ENCODE measurements at regions not wholly inside any gene's neighbourhood (a gene's known extent, or its start where the extent isn't known, plus 50 kb on each side); places are given as distances from the start of the nearest gene placed in this dataset.

DNA sequence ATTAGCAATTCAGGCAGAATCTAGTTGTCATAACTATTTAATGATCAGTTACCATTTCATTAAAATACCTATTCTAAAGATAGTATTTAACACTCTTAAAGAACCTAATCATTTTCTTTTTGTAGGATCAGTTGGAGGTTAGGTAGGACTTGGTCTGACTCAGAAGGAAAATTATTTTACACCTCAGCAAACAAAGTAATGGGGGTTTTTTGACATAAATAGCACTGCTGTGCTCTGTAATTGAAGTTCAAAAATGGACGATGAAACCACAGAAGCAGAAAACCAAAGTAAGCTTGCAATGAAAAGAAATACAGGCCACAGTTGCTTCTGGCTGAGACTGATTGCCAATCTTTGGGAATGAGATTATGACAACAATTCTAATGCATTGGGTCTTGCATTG is 187.0 kb upstream of the TRPM3 start:
- Histone ChIP-seq H3K36me3 (no peaks in the 10 kb centered on the region), H3K27ac (no peak overlapping the region), H3K4me3 (no peak overlapping the region), H3K27me3 (no peaks in the 10 kb centered on the region), H3K4me1 (no peaks in the 10 kb centered on the region), H3K9me3 (no peaks in the 10 kb centered on the region)
- no peak for TF ChIP-seq POLR2AphosphoS5 (IDR thresholded peaks at IDR 0.05)
- no peak for TF ChIP-seq EP300 (IDR thresholded peaks at IDR 0.05)
- TF ChIP-seq POLR2A (IDR thresholded peaks at IDR 0.05): no peak
- TF ChIP-seq, protein P1, sequence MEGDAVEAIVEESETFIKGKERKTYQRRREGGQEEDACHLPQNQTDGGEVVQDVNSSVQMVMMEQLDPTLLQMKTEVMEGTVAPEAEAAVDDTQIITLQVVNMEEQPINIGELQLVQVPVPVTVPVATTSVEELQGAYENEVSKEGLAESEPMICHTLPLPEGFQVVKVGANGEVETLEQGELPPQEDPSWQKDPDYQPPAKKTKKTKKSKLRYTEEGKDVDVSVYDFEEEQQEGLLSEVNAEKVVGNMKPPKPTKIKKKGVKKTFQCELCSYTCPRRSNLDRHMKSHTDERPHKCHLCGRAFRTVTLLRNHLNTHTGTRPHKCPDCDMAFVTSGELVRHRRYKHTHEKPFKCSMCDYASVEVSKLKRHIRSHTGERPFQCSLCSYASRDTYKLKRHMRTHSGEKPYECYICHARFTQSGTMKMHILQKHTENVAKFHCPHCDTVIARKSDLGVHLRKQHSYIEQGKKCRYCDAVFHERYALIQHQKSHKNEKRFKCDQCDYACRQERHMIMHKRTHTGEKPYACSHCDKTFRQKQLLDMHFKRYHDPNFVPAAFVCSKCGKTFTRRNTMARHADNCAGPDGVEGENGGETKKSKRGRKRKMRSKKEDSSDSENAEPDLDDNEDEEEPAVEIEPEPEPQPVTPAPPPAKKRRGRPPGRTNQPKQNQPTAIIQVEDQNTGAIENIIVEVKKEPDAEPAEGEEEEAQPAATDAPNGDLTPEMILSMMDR (IDR thresholded peaks at IDR 0.05): no peak
- no peak for DNase-seq (ENCODE audit: low spot score in 2 of 2)
- 96% methylated on average over 1 of the region's 1 CpG for WGBS

DNA sequence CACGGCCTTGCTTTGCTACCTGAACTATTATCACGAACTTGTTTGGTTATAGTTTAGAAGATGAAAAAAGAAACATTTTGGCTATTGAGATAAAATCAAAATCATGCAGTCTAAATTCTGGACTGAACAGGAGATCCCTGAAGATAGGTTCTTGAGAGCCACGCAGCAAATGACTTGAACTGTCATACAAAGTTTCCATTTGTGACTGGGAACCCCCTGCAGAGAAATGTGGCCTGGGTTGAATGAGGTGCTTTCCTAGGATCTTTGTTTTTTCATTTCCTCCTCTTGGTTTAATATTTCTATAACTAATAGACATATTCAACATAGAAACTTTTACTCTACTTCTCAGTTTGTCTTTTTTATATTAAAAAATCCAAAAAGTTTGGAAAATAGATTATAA is 184.7 kb upstream of the TRPM3 start:
- H3K36me3 ChIP-seq: no peaks in the 10 kb centered on the region
- H3K27me3 ChIP-seq: no peaks in the 10 kb centered on the region
- H3K4me1 ChIP-seq: no peaks in the 10 kb centered on the region
- DNase-seq (ENCODE audit: low spot score in 2 of 2): no peak
- TF ChIP-seq, protein P1 (IDR thresholded peaks at IDR 0.05): no peak
- TF ChIP-seq EP300 (IDR thresholded peaks at IDR 0.05): no peak
- TF ChIP-seq POLR2A (IDR thresholded peaks at IDR 0.05): no peak
- TF ChIP-seq POLR2AphosphoS5 (IDR thresholded peaks at IDR 0.05): no peak
- H3K9me3 ChIP-seq: no peaks in the 10 kb centered on the region
- 71% methylated on average over 3 of the region's 3 CpGs for WGBS
- no peak overlapping the region for H3K27ac ChIP-seq
- no peak overlapping the region for H3K4me3 ChIP-seq

DNA sequence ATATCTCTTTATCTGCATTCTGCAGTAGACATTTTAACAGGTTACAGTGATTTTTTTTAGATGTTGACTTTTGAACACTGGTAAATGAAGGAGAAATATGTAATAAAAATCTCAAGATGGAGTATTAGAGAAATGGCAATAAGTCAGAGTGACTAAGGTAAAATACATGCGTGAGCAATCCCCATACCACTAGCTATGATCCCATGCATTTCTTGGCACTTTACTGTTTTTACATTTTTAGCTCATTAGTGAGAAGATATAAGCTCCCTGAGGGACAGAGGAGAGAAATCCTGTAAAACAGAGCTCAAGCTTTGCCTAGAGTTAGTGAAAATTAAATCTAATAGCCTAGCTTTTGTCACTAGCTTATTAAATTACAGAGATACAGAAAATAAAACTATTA is 181.9 kb upstream of the TRPM3 start:
- Histone ChIP-seq H3K36me3 (no peaks in the 10 kb centered on the region), H3K27ac (no peak overlapping the region), H3K4me1 (no peaks in the 10 kb centered on the region), H3K4me3 (no peak overlapping the region), H3K27me3 (no peaks in the 10 kb centered on the region), H3K9me3 (no peaks in the 10 kb centered on the region)
- TF ChIP-seq EP300 (IDR thresholded peaks at IDR 0.05) (no peak), POLR2A (IDR thresholded peaks at IDR 0.05) (no peak), POLR2AphosphoS5 (IDR thresholded peaks at IDR 0.05) (no peak)
- TF ChIP-seq, protein P1 (IDR thresholded peaks at IDR 0.05): no peak
- DNase-seq (ENCODE audit: low spot score in 2 of 2): no peak
- WGBS: 93% methylated on average over 1 of the region's 1 CpG

DNA sequence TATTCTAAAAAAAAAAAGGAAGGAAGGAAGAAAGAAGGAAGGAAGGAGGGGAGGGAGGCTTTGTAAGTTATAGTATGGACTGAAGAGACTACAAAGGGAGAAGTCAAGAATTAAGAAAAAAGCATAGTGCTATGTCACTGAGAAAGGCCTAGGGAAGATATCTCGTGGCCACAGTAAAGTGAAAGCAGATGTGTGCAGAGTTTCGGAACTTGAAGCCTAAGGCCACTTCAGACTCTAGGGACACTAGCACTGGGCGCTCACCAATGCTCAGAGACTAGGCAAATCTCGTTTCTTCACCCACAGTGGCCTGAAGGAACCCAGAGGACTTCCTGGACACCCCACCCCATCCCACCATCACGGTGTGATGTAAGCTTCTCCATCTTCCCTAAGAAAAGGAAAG is 181.4 kb upstream of the TRPM3 start:
- H3K36me3 ChIP-seq: no peaks in the 10 kb centered on the region
- H3K27me3 ChIP-seq: no peaks in the 10 kb centered on the region
- H3K4me1 ChIP-seq: no peaks in the 10 kb centered on the region
- no peak overlapping the region for H3K27ac ChIP-seq
- H3K9me3 ChIP-seq: no peaks in the 10 kb centered on the region
- DNase-seq (ENCODE audit: low spot score in 2 of 2): no peak
- no peak overlapping the region for H3K4me3 ChIP-seq
- TF ChIP-seq, protein P1 (IDR thresholded peaks at IDR 0.05): no peak
- TF ChIP-seq EP300 (IDR thresholded peaks at IDR 0.05) (no peak), POLR2A (IDR thresholded peaks at IDR 0.05) (no peak), POLR2AphosphoS5 (IDR thresholded peaks at IDR 0.05) (no peak)
- WGBS: 75% methylated on average over 5 of the region's 5 CpGs

DNA sequence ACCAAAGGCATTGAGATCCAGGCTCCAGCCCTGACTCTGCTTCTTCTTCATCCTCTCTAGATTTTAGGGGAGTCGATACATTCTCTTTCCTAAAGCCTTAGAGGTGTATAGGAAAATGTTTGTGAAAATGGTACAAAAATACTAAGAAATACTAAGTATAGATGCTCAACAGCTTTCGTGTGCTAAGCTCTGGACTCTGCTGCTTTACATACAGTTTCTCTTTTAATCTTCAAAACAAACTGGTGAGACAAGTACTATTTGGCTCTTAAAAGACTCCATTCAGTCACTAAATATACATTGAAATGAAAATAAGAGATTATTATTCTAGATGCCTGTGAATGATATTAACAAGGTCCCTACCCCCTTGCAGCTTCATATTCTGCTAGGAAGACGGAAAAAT is 174.5 kb upstream of the TRPM3 start:
- 77% methylated on average over 3 of the region's 3 CpGs for WGBS
- no peaks in the 10 kb centered on the region for H3K9me3 ChIP-seq
- no peaks in the 10 kb centered on the region for H3K4me1 ChIP-seq
- no peaks in the 10 kb centered on the region for H3K27me3 ChIP-seq
- no peak overlapping the region for H3K27ac ChIP-seq
- TF ChIP-seq POLR2AphosphoS5 (IDR thresholded peaks at IDR 0.05) (no peak), POLR2A (IDR thresholded peaks at IDR 0.05) (no peak), EP300 (IDR thresholded peaks at IDR 0.05) (no peak)
- TF ChIP-seq, protein P1 (IDR thresholded peaks at IDR 0.05): no peak
- DNase-seq (ENCODE audit: low spot score in 2 of 2): no peak
- no peak overlapping the region for H3K4me3 ChIP-seq
- no peaks in the 10 kb centered on the region for H3K36me3 ChIP-seq

Measured in suprapubic skin (tissue), 4 donors.